H1 (cell line): ENCODE measurements at regions not wholly inside any gene's neighbourhood (a gene's known extent, or its start where the extent isn't known, plus 50 kb on each side); places are given as distances from the start of the nearest gene placed in this dataset.

ENCODE experiments used
- CTCF ChIA-PET: fragments of 300-600 bp; sonication (Branson Sonifier 250); formaldehyde crosslinking; loops from one replicate; lab custom pipeline; 2021; ENCODE audit not compliant: partially characterized antibody; lab: Charles Lee
- POLR2A ChIA-PET: fragments of 300-600 bp; sonication (Branson Sonifier 250); formaldehyde crosslinking; loops from one replicate; lab custom pipeline; 2021; ENCODE audit warnings: inconsistent platforms; ENCODE audit not compliant: partially characterized antibody; lab: Charles Lee
- DNase-seq, 2 experiments: peaks; one replicate each; pipeline versions ENCODE4 v3.0.0 to v3.0.0-alpha.2; 2010 to 2022; ENCODE audit warnings: low spot score in 2 of 2, low read depth in 1 of 2, mixed read lengths in 1 of 2
- FAIRE-seq: peaks from 2 replicates; lab custom pipeline; 2011; peaks lifted over from hg19 to GRCh38; lab: Jason Lieb, UNC
- H2AFZ ChIP-seq: 2 replicates; pipeline ENCODE4 v1.8.1; 2012; ENCODE audit warnings: low read length, inconsistent platforms
- H2AK5ac ChIP-seq: 2 replicates; pipeline ENCODE4 v1.6.1; 2013; ENCODE audit warnings: low read depth, low read length
- H2BK120ac ChIP-seq: replicated peaks from 2 replicates; pipeline ENCODE3; 2013; ENCODE audit warnings: low read depth, low read length, inconsistent platforms
- H2BK12ac ChIP-seq: 2 replicates; pipeline ENCODE4 v1.6.1; 2013; ENCODE audit warnings: low read depth, low read length
- H2BK15ac ChIP-seq: 2 replicates; pipeline ENCODE4 v1.6.1; 2013; ENCODE audit warnings: low read length
- H2BK20ac ChIP-seq: 2 replicates; pipeline ENCODE4 v1.6.1; 2013; ENCODE audit warnings: low read length
- H2BK5ac ChIP-seq: 2 replicates; pipeline ENCODE4 v1.6.1; 2013; ENCODE audit warnings: low read depth, low read length
- H3K14ac ChIP-seq: 2 replicates; pipeline ENCODE4 v1.6.1; 2013; ENCODE audit warnings: inconsistent platforms; ENCODE audit not compliant: insufficient read length
- H3K18ac ChIP-seq: 2 replicates; pipeline ENCODE4 v1.6.1; 2013; ENCODE audit warnings: low read length; ENCODE audit errors: extremely low read depth
- H3K23ac ChIP-seq: 2 replicates; pipeline ENCODE4 v1.6.1; 2013; ENCODE audit warnings: inconsistent platforms; ENCODE audit not compliant: insufficient read length
- H3K23me2 ChIP-seq: 2 replicates; pipeline ENCODE4 v1.6.1; 2013; ENCODE audit warnings: low read depth, low read length
- H3K27ac ChIP-seq: 2 replicates; pipeline ENCODE4 v1.6.1; 2011; ENCODE audit warnings: low read depth, low read length, inconsistent platforms
- H3K27me3 ChIP-seq, 4 experiments: replicated peaks in 1 of 4; 1 replicate in 1 of 4; 2 replicates in 3 of 4; pipeline versions ENCODE4 v1.6.1 to v1.8.1; 2011 to 2013; ENCODE audit warnings: low read length in 3 of 4, mild to moderate bottlenecking in 3 of 4, inconsistent platforms in 2 of 4, mixed read lengths in 2 of 4, moderate library complexity in 1 of 4; ENCODE audit not compliant: control insufficient read depth in 3 of 4, insufficient read depth in 3 of 4; ENCODE audit errors: extremely low read depth in 1 of 4
- H3K36me3 ChIP-seq, 4 experiments: 2 replicates each; pipeline versions ENCODE4 v1.6.1 to v1.8.1; 2011 to 2013; ENCODE audit warnings: mild to moderate bottlenecking in 4 of 4, low read length in 3 of 4, moderate library complexity in 2 of 4, control low read depth in 1 of 4, inconsistent platforms in 1 of 4; ENCODE audit not compliant: insufficient read depth in 4 of 4, control insufficient read depth in 2 of 4
- H3K4ac ChIP-seq: replicated peaks from 2 replicates; pipeline ENCODE3; 2013; ENCODE audit warnings: low read length, low read depth, mixed read lengths, inconsistent platforms; ENCODE audit not compliant: insufficient read length
- H3K4me1 ChIP-seq, 4 experiments: replicated peaks in 1 of 4; 1 replicate in 1 of 4; 2 replicates in 3 of 4; pipeline versions ENCODE4 v1.6.1 to v1.8.1; 2011 to 2013; ENCODE audit warnings: low read length in 3 of 4, inconsistent platforms in 2 of 4, mixed read lengths in 1 of 4; ENCODE audit not compliant: insufficient read depth in 4 of 4, control insufficient read depth in 3 of 4
- H3K4me2 ChIP-seq, 2 experiments: 2 replicates each; pipeline versions ENCODE4 v1.6.1 to v1.8.1; 2011 to 2013; ENCODE audit warnings: low read depth in 2 of 2, low read length in 2 of 2, control low read depth in 1 of 2, inconsistent platforms in 1 of 2, mild to moderate bottlenecking in 1 of 2; ENCODE audit not compliant: insufficient read depth in 1 of 2
- H3K4me3 ChIP-seq, 4 experiments: fragments of 200-600, 300-600 bp in 1 of 4; sonication (generic), shearing (Covaris generic), sonication (Bioruptor Twin) in 1 of 4; 2 replicates each; pipeline versions ENCODE4 v1.5.1 to v1.8.1; 2011 to 2016; ENCODE audit warnings: low read length in 4 of 4, low read depth in 3 of 4, control low read depth in 2 of 4, inconsistent platforms in 2 of 4, mild to moderate bottlenecking in 2 of 4, mixed read lengths in 1 of 4, moderate library complexity in 1 of 4; ENCODE audit not compliant: insufficient read depth in 2 of 4; ENCODE audit errors: extremely low read depth in 1 of 4
- H3K56ac ChIP-seq: replicated peaks from 2 replicates; pipeline ENCODE3; 2013; ENCODE audit warnings: low read depth, mild to moderate bottlenecking, mixed read lengths, low read length, inconsistent platforms; ENCODE audit not compliant: insufficient read length
- H3K79me1 ChIP-seq: 2 replicates; pipeline ENCODE4 v1.6.1; 2013; ENCODE audit warnings: low read depth, low read length, control low read depth
- H3K79me2 ChIP-seq, 2 experiments: 2 replicates each; pipeline versions ENCODE4 v1.6.1 to v1.8.1; 2012 to 2013; ENCODE audit warnings: low read length in 2 of 2, mild to moderate bottlenecking in 2 of 2, inconsistent platforms in 1 of 2; ENCODE audit not compliant: insufficient read depth in 2 of 2, control insufficient read depth in 1 of 2
- H3K9ac ChIP-seq, 4 experiments: replicated peaks in 1 of 4; 1 replicate in 1 of 4; 2 replicates in 3 of 4; pipeline versions ENCODE4 v1.6.1 to v1.8.1; 2011 to 2013; ENCODE audit warnings: low read depth in 3 of 4, low read length in 3 of 4, control low read depth in 2 of 4, mild to moderate bottlenecking in 2 of 4, moderate library complexity in 2 of 4, inconsistent platforms in 1 of 4; ENCODE audit errors: extremely low read depth in 1 of 4
- H3K9me3 ChIP-seq, 2 experiments: 2 replicates each; pipeline versions ENCODE4 v1.6.1 to v1.8.1; 2012 to 2013; ENCODE audit warnings: mild to moderate bottlenecking in 2 of 2, moderate library complexity in 2 of 2, control low read depth in 1 of 2, inconsistent platforms in 1 of 2, low read depth in 1 of 2, low read length in 1 of 2, mixed read lengths in 1 of 2; ENCODE audit not compliant: insufficient read depth in 2 of 2
- H4K20me1 ChIP-seq, 2 experiments: replicated peaks in 1 of 2; 2 replicates each; pipeline versions ENCODE3 to v1.8.1; 2011 to 2013; ENCODE audit warnings: inconsistent platforms in 2 of 2, low read length in 2 of 2, mild to moderate bottlenecking in 1 of 2; ENCODE audit not compliant: insufficient read depth in 2 of 2, control insufficient read depth in 1 of 2
- H4K5ac ChIP-seq: 2 replicates; pipeline ENCODE4 v1.6.1; 2013; ENCODE audit warnings: low read length, low read depth, mixed read lengths, inconsistent platforms; ENCODE audit not compliant: insufficient read length
- H4K8ac ChIP-seq: 2 replicates; pipeline ENCODE4 v1.8.0; 2013; ENCODE audit warnings: mild to moderate bottlenecking, moderate library complexity, low read length, inconsistent platforms; ENCODE audit not compliant: insufficient read depth; ENCODE audit errors: extremely low read depth
- H4K91ac ChIP-seq: replicated peaks from 2 replicates; pipeline ENCODE3; 2013; ENCODE audit warnings: low read length, mixed read lengths, inconsistent platforms; ENCODE audit not compliant: insufficient read length
- CEBPB ChIP-seq: IDR thresholded peaks from 2 replicates; pipeline ENCODE4 v1.6.1; 2012; ENCODE audit warnings: low read depth, low read length
- CHD2 ChIP-seq: IDR thresholded peaks from 2 replicates; pipeline ENCODE4 v1.6.1; 2012; ENCODE audit warnings: low read length, improper control_type of control experiment
- JUN ChIP-seq: IDR thresholded peaks from 2 replicates; pipeline ENCODE4 v1.6.1; 2011; ENCODE audit warnings: low read depth, mild to moderate bottlenecking, improper control_type of control experiment, low read length
- NANOG ChIP-seq: IDR thresholded peaks from 2 replicates; pipeline ENCODE4 v1.6.1; 2011; ENCODE audit warnings: low read length, low read depth, mild to moderate bottlenecking, inconsistent platforms; ENCODE audit not compliant: insufficient read depth, poor library complexity, severe bottlenecking
- POLR2A ChIP-seq, 2 experiments: IDR thresholded peaks; 1 replicate in 1 of 2; 2 replicates in 1 of 2; pipeline ENCODE4 v1.6.1; 2011; ENCODE audit warnings: low read depth in 2 of 2, low read length in 2 of 2, mild to moderate bottlenecking in 2 of 2; ENCODE audit errors: control extremely low read depth in 1 of 2
- POU5F1 ChIP-seq: IDR thresholded peaks from 2 replicates; pipeline ENCODE4 v1.6.1; 2011; ENCODE audit warnings: low read depth, mild to moderate bottlenecking, low read length, moderate library complexity
- RAD21 ChIP-seq, 2 experiments: IDR thresholded peaks in 1 of 2; conservative IDR thresholded peaks in 1 of 2; 2 replicates each; pipeline ENCODE4 v1.6.1; 2011; ENCODE audit warnings: low read depth in 2 of 2, low read length in 2 of 2, improper control_type of control experiment in 1 of 2, inconsistent platforms in 1 of 2, mild to moderate bottlenecking in 1 of 2, moderate library complexity in 1 of 2
- SAP30 ChIP-seq: fragments of 300-600 bp; sonication (generic); IDR thresholded peaks from 2 replicates; pipeline ENCODE4 v1.7.1; 2012; ENCODE audit warnings: low read length, moderate library complexity, mild to moderate bottlenecking, inconsistent platforms; ENCODE audit not compliant: insufficient read depth, insufficient replicate concordance
- SP1 ChIP-seq: IDR thresholded peaks from 2 replicates; pipeline ENCODE4 v1.6.1; 2011; ENCODE audit warnings: low read depth, low read length
- SP4 ChIP-seq: IDR thresholded peaks from 2 replicates; pipeline ENCODE4 v1.6.1; 2012; ENCODE audit warnings: low read length, inconsistent platforms
- TEAD4 ChIP-seq: IDR thresholded peaks from 2 replicates; pipeline ENCODE4 v1.6.1; 2012; ENCODE audit warnings: low read depth, low read length, inconsistent platforms, mixed read lengths
- WGBS, 2 experiments: shearing (Covaris generic) in 1 of 2; methylation state at CpG; one replicate each; pipeline versions ENCODE4 v1.1.6 to v1.1.7; 2013 to 2015; ENCODE audit warnings: low lambda C conversion rate in 2 of 2, mixed read lengths in 2 of 2, inconsistent platforms in 1 of 2, low coverage in 1 of 2, missing lambda C conversion rate in 1 of 2; ENCODE audit not compliant: insufficient replicate concordance in 2 of 2, insufficient coverage in 1 of 2, insufficient read length in 1 of 2; ENCODE audit errors: extremely low coverage in 1 of 2, missing lambda C conversion rate in 1 of 2; 5-methylcytosine and 5-hydroxymethylcytosine counted together
- TF ChIP-seq, protein P1 (sequence below), 3 experiments: IDR thresholded peaks; 1 replicate in 2 of 3; 2 replicates in 1 of 3; pipeline versions ENCODE4 v1.5.1 to v1.6.1; 2011; ENCODE audit warnings: low read length in 3 of 3, mild to moderate bottlenecking in 3 of 3, inconsistent platforms in 2 of 3, low read depth in 1 of 3, moderate library complexity in 1 of 3; ENCODE audit not compliant: insufficient read depth in 1 of 3; ENCODE audit errors: control extremely low read depth in 1 of 3
- TF ChIP-seq, protein P2 (sequence below): IDR thresholded peaks from 2 replicates; pipeline ENCODE4 v1.6.1; 2012; ENCODE audit warnings: inconsistent platforms

DNA sequence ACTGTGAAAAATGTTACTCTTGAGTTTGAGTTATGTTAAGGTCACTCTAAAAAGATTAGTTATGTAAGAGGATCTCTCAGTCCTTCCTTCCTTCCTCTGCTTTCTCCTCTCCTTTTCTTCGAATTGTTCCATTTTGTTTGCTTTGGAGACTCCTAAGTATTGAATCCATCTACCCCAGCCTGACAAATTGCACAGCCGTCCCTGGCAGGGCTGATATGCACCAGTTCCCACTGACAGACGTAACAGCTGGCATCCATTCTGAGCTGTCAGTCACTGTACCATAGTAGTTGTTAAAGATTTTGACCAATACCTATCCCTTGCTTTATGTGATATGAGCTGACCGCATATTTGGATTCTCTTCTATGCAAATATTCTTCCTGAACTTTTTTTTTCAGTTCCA lies 210.7 kb upstream of the IGFBP7 start:
- Histone ChIP-seq H3K79me2 (no peaks in the 10 kb centered on the region), H3K23ac (no peak overlapping the region), H2BK12ac (no peak overlapping the region), H3K4me1 (no peaks in the 10 kb centered on the region), H3K36me3 (no peaks in the 10 kb centered on the region), H4K20me1 (no peaks in the 10 kb centered on the region), H4K91ac (no peak overlapping the region), H3K27ac (no peak overlapping the region), H3K23me2 (no peaks in the 10 kb centered on the region; the same call in 1 of the 2 replicates), H4K8ac (no peak overlapping the region), H4K5ac (no peak overlapping the region), H3K18ac (no peak overlapping the region), H2BK120ac (no peak overlapping the region), H3K4me2 (no peak overlapping the region), H3K9me3 (no peaks in the 10 kb centered on the region), H2BK15ac (no peak overlapping the region), H3K27me3 (no peaks in the 10 kb centered on the region), H2BK5ac (no peak overlapping the region), H2AK5ac (no peak overlapping the region), H3K14ac (no peak overlapping the region), H3K56ac (no peak overlapping the region), H2BK20ac (no peak overlapping the region), H3K9ac (no peak overlapping the region), H3K4ac (no peak overlapping the region), H3K79me1 (no peaks in the 10 kb centered on the region), H2AFZ (no peak overlapping the region), H3K4me3 (no peak overlapping the region)
- POLR2A ChIA-PET = no interaction called here
- 90% methylated on average over 4 of the region's 4 CpGs; no CpG with 5 or more reads in 1 of the 2 experiments for WGBS, 2 experiments
- CTCF ChIA-PET = no interaction called here
- no peak for FAIRE-seq
- DNase-seq = no peak
- TF ChIP-seq POLR2A (IDR thresholded peaks at IDR 0.05; ENCODE audit: control extremely low read depth in 1 of 2, low read depth in 2 of 2, low read length in 2 of 2) (no peak), SAP30 (no peak), RAD21 (IDR thresholded peaks at IDR 0.05 in 1 of 2, conservative IDR thresholded peaks at IDR 0.05 in 1 of 2; ENCODE audit: low read depth in 2 of 2, low read length in 2 of 2) (no peak), CEBPB (no peak), JUN (no peak), TEAD4 (no peak), CHD2 (no peak), NANOG (no peak), POU5F1 (no peak), SP4 (no peak), SP1 (no peak)
- TF ChIP-seq, protein P1, sequence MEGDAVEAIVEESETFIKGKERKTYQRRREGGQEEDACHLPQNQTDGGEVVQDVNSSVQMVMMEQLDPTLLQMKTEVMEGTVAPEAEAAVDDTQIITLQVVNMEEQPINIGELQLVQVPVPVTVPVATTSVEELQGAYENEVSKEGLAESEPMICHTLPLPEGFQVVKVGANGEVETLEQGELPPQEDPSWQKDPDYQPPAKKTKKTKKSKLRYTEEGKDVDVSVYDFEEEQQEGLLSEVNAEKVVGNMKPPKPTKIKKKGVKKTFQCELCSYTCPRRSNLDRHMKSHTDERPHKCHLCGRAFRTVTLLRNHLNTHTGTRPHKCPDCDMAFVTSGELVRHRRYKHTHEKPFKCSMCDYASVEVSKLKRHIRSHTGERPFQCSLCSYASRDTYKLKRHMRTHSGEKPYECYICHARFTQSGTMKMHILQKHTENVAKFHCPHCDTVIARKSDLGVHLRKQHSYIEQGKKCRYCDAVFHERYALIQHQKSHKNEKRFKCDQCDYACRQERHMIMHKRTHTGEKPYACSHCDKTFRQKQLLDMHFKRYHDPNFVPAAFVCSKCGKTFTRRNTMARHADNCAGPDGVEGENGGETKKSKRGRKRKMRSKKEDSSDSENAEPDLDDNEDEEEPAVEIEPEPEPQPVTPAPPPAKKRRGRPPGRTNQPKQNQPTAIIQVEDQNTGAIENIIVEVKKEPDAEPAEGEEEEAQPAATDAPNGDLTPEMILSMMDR (IDR thresholded peaks at IDR 0.05; ENCODE audit: control extremely low read depth in 1 of 3, insufficient read depth in 1 of 3, low read depth in 1 of 3, low read length in 3 of 3) = no peak
- TF ChIP-seq, protein P2, sequence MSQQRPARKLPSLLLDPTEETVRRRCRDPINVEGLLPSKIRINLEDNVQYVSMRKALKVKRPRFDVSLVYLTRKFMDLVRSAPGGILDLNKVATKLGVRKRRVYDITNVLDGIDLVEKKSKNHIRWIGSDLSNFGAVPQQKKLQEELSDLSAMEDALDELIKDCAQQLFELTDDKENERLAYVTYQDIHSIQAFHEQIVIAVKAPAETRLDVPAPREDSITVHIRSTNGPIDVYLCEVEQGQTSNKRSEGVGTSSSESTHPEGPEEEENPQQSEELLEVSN = no peak
